CD4-positive, alpha-beta T cell (primary cell): ENCODE measurements at regions not wholly inside any gene's neighbourhood (a gene's known extent, or its start where the extent isn't known, plus 50 kb on each side); places are given as distances from the start of the nearest gene placed in this dataset.

Experiments
- ATAC-seq: fragments of 200-7000 bp; cut with Tn5 transposase; one replicate; pipeline ENCODE4 v1.10.0; 2022; ENCODE audit warnings: mild to moderate bottlenecking; ENCODE audit not compliant: poor library complexity
- CTCF ChIA-PET: fragments of 350-600 bp; sonication (Branson Sonifier 250); formaldehyde crosslinking; loops from one replicate; lab custom pipeline; 2021; ENCODE audit warnings: antibody characterized with exemption, inconsistent platforms; lab: Charles Lee
- POLR2A ChIA-PET: fragments of 350-600 bp; sonication (Branson Sonifier 250); formaldehyde crosslinking; loops from one replicate; lab custom pipeline; 2021; ENCODE audit warnings: antibody characterized with exemption, inconsistent platforms; lab: Charles Lee
- DNase-seq, 14 experiments: peaks; one replicate each; pipeline ENCODE4 v3.0.0-alpha.2; 2013 to 2020; ENCODE audit warnings: mixed read lengths in 2 of 14
- H3K27ac ChIP-seq, 2 donors: one replicate each; pipeline versions ENCODE4 v1.5.1 to v1.7.0; 2013; ENCODE audit warnings: low read length in 2 of 2, low read depth in 1 of 2, mild to moderate bottlenecking in 1 of 2
- H3K27me3 ChIP-seq, 2 experiments: 1 replicate in 1 of 2; 2 replicates in 1 of 2; pipeline versions ENCODE4 v1.6.1 to v1.7.0; 2013; ENCODE audit warnings: low read length in 2 of 2, control low read depth in 1 of 2, mild to moderate bottlenecking in 1 of 2, moderate library complexity in 1 of 2; ENCODE audit not compliant: insufficient read depth in 2 of 2, control insufficient read depth in 1 of 2
- H3K36me3 ChIP-seq: one replicate; pipeline ENCODE4 v1.6.1; 2013; ENCODE audit warnings: low read length, control low read depth; ENCODE audit not compliant: insufficient read depth
- H3K4me1 ChIP-seq: one replicate; pipeline ENCODE4 v1.6.1; 2013; ENCODE audit warnings: low read length, control low read depth; ENCODE audit not compliant: insufficient read depth
- H3K4me3 ChIP-seq: one replicate; pipeline ENCODE4 v1.5.1; 2013; ENCODE audit warnings: mild to moderate bottlenecking, low read length, moderate library complexity
- H3K9me3 ChIP-seq, 2 experiments: 1 replicate in 1 of 2; 2 replicates in 1 of 2; pipeline versions ENCODE4 v1.6.1 to v1.7.0; 2013; ENCODE audit warnings: low read length in 2 of 2, mild to moderate bottlenecking in 2 of 2, control low read depth in 1 of 2, moderate library complexity in 1 of 2; ENCODE audit not compliant: control insufficient read depth in 1 of 2, insufficient read depth in 1 of 2
- H3K27ac Mint-ChIP-seq: one replicate; pipeline ENCODE4 v1.8.0; 2020; ENCODE audit warnings: mixed read lengths
- H3K27me3 Mint-ChIP-seq: one replicate; pipeline ENCODE4 v1.8.0; 2021; ENCODE audit warnings: mixed read lengths
- H3K36me3 Mint-ChIP-seq: one replicate; pipeline ENCODE4 v1.8.0; 2021; ENCODE audit warnings: low read depth, mixed read lengths
- H3K4me1 Mint-ChIP-seq: one replicate; pipeline ENCODE4 v1.8.0; 2021; ENCODE audit warnings: low read depth, mixed read lengths
- H3K4me3 Mint-ChIP-seq: one replicate; pipeline ENCODE4 v1.8.0; 2020; ENCODE audit warnings: mild to moderate bottlenecking, mixed read lengths
- H3K9me3 Mint-ChIP-seq: one replicate; pipeline ENCODE4 v1.8.0; 2020; ENCODE audit warnings: mixed read lengths
- CTCF ChIP-seq: fragments of 200-600 bp; IDR thresholded peaks from one replicate; pipeline ENCODE4 v1.8.0; 2022; ENCODE audit warnings: antibody characterized with exemption, mild to moderate bottlenecking
- intact Hi-C, 2 experiments: fragments of 100-400 bp; cut with DNase I in 1 of 2; cut with micrococcal nuclease in 1 of 2; formaldehyde crosslinking; loops; one replicate each; pipeline versions ENCODE4 v1.15.1 to v1.9.0; 2023 to 2025; cut with DNase I, micrococcal nuclease

- Mint-ChIP-seq H3K4me1 (peaks cover 9% of the 10 kb centered on the region), H3K36me3 (no peaks in the 10 kb centered on the region), H3K27ac (no peak overlapping the region), H3K9me3 (peaks cover 2% of the 10 kb centered on the region), H3K27me3 (no peaks in the 10 kb centered on the region), H3K4me3 (no peak overlapping the region)
- POLR2A ChIA-PET, result no interaction called here
- intact Hi-C loops, result no loop called here
- Histone ChIP-seq H3K4me1 (no peaks in the 10 kb centered on the region), H3K4me3 (no peak overlapping the region), H3K9me3 (no peaks in the 10 kb centered on the region), H3K27ac (no peak overlapping the region), H3K27me3 (no peaks in the 10 kb centered on the region), H3K36me3 (no peaks in the 10 kb centered on the region)
- ATAC-seq (no peak), DNase-seq (no peak)
- TF ChIP-seq CTCF, result no peak
- CTCF ChIA-PET, result no interaction called here
Measured at GRCh38 chr2:7984693-7985353, 697.0 kb upstream of the ID2 start.

- Mint-ChIP-seq H3K4me3 (no peak overlapping the region), H3K36me3 (no peaks in the 10 kb centered on the region), H3K27me3 (no peaks in the 10 kb centered on the region), H3K9me3 (peaks cover 2% of the 10 kb centered on the region), H3K4me1 (peaks cover 9% of the 10 kb centered on the region), H3K27ac (no peak overlapping the region)
- no peak for DNase-seq
- no peaks in the 10 kb centered on the region for H3K4me1 ChIP-seq
- no peak for TF ChIP-seq CTCF
- no peaks in the 10 kb centered on the region for H3K36me3 ChIP-seq
- no peaks in the 10 kb centered on the region for H3K9me3 ChIP-seq
- intact Hi-C loops, result no loop called here
- no peaks in the 10 kb centered on the region for H3K27me3 ChIP-seq
- H3K4me3 ChIP-seq, result no peak overlapping the region
- H3K27ac ChIP-seq, result no peak overlapping the region
- ATAC-seq, result no peak
- ChIA-PET CTCF (no interaction called here), POLR2A (no interaction called here)
Measured at GRCh38 chr2:7986431-7986830, 695.4 kb upstream of the ID2 start.

GRCh38 chr2:7987992-7988391 lies 693.9 kb upstream of the ID2 start:
- H3K9me3 ChIP-seq, result no peaks in the 10 kb centered on the region
- ChIA-PET POLR2A (no interaction called here), CTCF (no interaction called here)
- H3K27me3 Mint-ChIP-seq, result no peaks in the 10 kb centered on the region
- no peaks in the 10 kb centered on the region for H3K4me1 ChIP-seq
- no peak for DNase-seq
- no peaks in the 10 kb centered on the region for H3K27me3 ChIP-seq
- H3K4me3 ChIP-seq, result no peak overlapping the region
- no peak for TF ChIP-seq CTCF
- ATAC-seq, result no peak
- no peak overlapping the region for H3K4me3 Mint-ChIP-seq
- no peak overlapping the region for H3K27ac Mint-ChIP-seq
- no peaks in the 10 kb centered on the region for H3K36me3 Mint-ChIP-seq
- H3K36me3 ChIP-seq, result no peaks in the 10 kb centered on the region
- no peaks in the 10 kb centered on the region for H3K9me3 Mint-ChIP-seq
- H3K27ac ChIP-seq, result no peak overlapping the region
- peaks cover 9% of the 10 kb centered on the region for H3K4me1 Mint-ChIP-seq
- intact Hi-C loops, result no loop called here
